ENCODE measurements at regions not wholly inside any gene's neighbourhood (a gene's known extent, or its start where the extent isn't known, plus 50 kb on each side); places are given as distances from the start of the nearest gene placed in this dataset.
A peak's percentile ranks its signal among the peaks of the same experiment; 100 is the strongest.

GRCh38 chr10:36126076-36126475 is 484.0 kb upstream of the FZD8 start:
- H3K27me3 ChIP-seq (ENCODE audit: control insufficient read depth, insufficient read depth, low read length): no peaks in the 10 kb centered on the region
- H3K36me3 ChIP-seq (ENCODE audit: control insufficient read depth, insufficient read depth, low read length): no peaks in the 10 kb centered on the region
- H4K8ac ChIP-seq (ENCODE audit: low read depth in 2 of 2, low read length in 2 of 2): no peak overlapping the region
- no peaks in the 10 kb centered on the region for H3K79me1 ChIP-seq (ENCODE audit: low read depth in 1 of 2, low read length in 2 of 2)
- ChIA-PET POLR2A (ENCODE audit: unreplicated experiment) (no interaction called here), CTCF (interaction anchor here (0.5 kb wide), 1 partner anchor 613 kb away, joined by 4 read pairs; no protein-coding TSS in a partner anchor)
- no peaks in the 10 kb centered on the region for H3K9me3 ChIP-seq (ENCODE audit: control insufficient read depth, insufficient read depth, low read length)
- ATAC-seq (ENCODE audit: low read depth): peak; percentile 40; the same call in 1 of the 2 replicates
- H3K23ac ChIP-seq (ENCODE audit: low read depth, low read length): no peak overlapping the region
- H3K4ac ChIP-seq (ENCODE audit: low read depth, low read length): no peak overlapping the region
- no peak overlapping the region for H2AK5ac ChIP-seq (ENCODE audit: low read depth, low read length)
- H3K9ac ChIP-seq (ENCODE audit: low read depth, low read length): no peak overlapping the region
- no peak for DNase-seq
- no peaks in the 10 kb centered on the region for H3K4me1 ChIP-seq (ENCODE audit: control insufficient read depth, insufficient read depth, low read length)
- H2BK120ac ChIP-seq (ENCODE audit: low read depth, low read length): no peak overlapping the region
- H3K9me1 ChIP-seq (ENCODE audit: insufficient read depth, low read length): no peaks in the 10 kb centered on the region
- no peak overlapping the region for H4K5ac ChIP-seq (ENCODE audit: low read depth, low read length)
- no peak for TF ChIP-seq USF2 (IDR thresholded peaks at IDR 0.05; ENCODE audit: low read depth, low read length)
- TF ChIP-seq POLR2A (IDR thresholded peaks at IDR 0.05; ENCODE audit: low read depth, low read length): no peak
- TF ChIP-seq RAD21 (IDR thresholded peaks at IDR 0.05; ENCODE audit: low read length): no peak
- no peak for TF ChIP-seq RFX5 (IDR thresholded peaks at IDR 0.05; ENCODE audit: low read depth, low read length)
- TF ChIP-seq CTCF (conservative IDR thresholded peaks at IDR 0.05; ENCODE audit: low read depth, low read length): no peak
- no peak for TF ChIP-seq MXI1 (IDR thresholded peaks at IDR 0.05; ENCODE audit: borderline replicate concordance, low read depth, low read length)
- no peak for TF ChIP-seq FOS (IDR thresholded peaks at IDR 0.05; ENCODE audit: low read depth, low read length)
- no peak for TF ChIP-seq MAZ (IDR thresholded peaks at IDR 0.05; ENCODE audit: borderline replicate concordance, low read depth, low read length)
- no peak overlapping the region for H2BK20ac ChIP-seq (ENCODE audit: low read depth, low read length)
- H2AFZ ChIP-seq (replicated peaks; ENCODE audit: low read length, poor library complexity): no peak overlapping the region
- no peak overlapping the region for H2BK5ac ChIP-seq (ENCODE audit: low read depth, low read length, poor library complexity, severe bottlenecking)
- H2AK9ac ChIP-seq (replicated peaks; ENCODE audit: low read depth, low read length, poor library complexity): no peak overlapping the region
- dilution Hi-C loops (cut with HindIII; ENCODE audit: low sequenced_read_pairs, unreplicated experiment): no loop called here
- no peak overlapping the region for H4K91ac ChIP-seq (ENCODE audit: insufficient read depth, low read depth, low read length)
- no peak overlapping the region for H3K27ac ChIP-seq (ENCODE audit: insufficient read depth, low read length)
- no peak overlapping the region for H3K18ac ChIP-seq (ENCODE audit: low read depth, low read length)
- no peak overlapping the region for H3K14ac ChIP-seq (replicated peaks; ENCODE audit: low read depth, low read length)
- in situ Hi-C loops (cut with MboI; ENCODE audit: low sequenced_read_pairs): no loop called here
- no TSS peak for BruUV-seq (replicated peaks)
- no peak overlapping the region for H3K4me3 ChIP-seq (ENCODE audit: insufficient read depth, low read depth, low read length)
- no peak overlapping the region for H3K4me2 ChIP-seq (ENCODE audit: low read depth, low read length)
- no peaks in the 10 kb centered on the region for H4K20me1 ChIP-seq (ENCODE audit: insufficient read depth, low read length)
- intact Hi-C loops (cut with micrococcal nuclease): no loop called here
- no peak overlapping the region for H2BK15ac ChIP-seq (ENCODE audit: low read depth, low read length)
- no peak overlapping the region for H3K56ac ChIP-seq (ENCODE audit: extremely low read depth, insufficient read depth, low read length)

Data from IMR-90 (cell line).